WI38 (cell line): ENCODE measurements at regions not wholly inside any gene's neighbourhood (a gene's known extent, or its start where the extent isn't known, plus 50 kb on each side); places are given as distances from the start of the nearest gene placed in this dataset.
"Not testable (repeated sequence)": the region's sequence is repeated elsewhere in the genome, so short reads cannot be mapped to it uniquely, and the experiment has no call there.

Experiments used
- H3K4me3 ChIP-seq: 2 replicates; pipeline ENCODE4 v1.5.1; 2011; ENCODE audit warnings: low read depth, mild to moderate bottlenecking, control low read depth, low read length
- TF ChIP-seq, protein P1 (sequence below): IDR thresholded peaks from 2 replicates; pipeline ENCODE4 v1.5.1; 2012; ENCODE audit warnings: low read depth, mild to moderate bottlenecking, control low read depth, low read length

DNA sequence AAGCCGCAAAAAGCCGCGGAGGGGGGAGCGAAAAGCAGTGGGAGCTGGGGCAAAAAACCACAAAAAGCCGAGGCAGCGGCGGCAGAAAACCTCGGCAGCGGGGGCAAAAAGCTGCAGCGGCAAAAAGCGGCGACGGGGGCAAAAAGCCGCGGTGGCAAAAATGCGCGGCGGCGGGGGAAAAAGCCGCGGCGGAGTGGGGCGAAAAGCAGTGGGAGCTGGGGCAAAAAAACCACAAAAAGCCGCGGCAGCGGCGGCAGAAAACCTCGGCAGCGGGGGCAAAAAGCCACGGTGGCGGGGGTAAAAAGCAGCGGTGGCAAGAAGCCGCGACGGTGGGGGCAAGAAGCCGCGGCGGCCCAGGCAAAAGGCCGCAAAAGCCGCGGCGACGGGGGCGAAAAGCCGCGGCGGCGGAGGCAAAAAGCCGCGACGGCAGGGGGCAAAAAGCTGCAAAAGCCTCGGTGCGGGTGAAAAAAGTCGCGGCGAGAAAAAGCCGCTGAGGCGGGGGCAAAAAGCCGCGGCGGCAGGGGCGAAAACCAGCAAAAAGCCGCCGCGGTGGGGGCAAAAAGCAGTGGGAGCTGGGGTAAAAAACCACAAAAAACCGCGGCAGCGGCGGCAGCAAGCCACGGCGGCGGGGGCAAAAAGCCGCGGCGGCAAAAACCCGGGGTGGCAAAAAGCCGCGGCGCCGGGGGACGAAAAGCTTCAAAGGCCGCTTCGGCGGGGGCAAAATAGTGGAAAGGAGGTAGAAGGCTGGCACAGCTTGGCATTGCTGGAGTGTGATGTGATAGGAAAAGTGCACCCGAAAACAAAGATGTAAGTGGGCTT, 135.9 kb downstream of the ZNF92 start:
- TF ChIP-seq, protein P1, sequence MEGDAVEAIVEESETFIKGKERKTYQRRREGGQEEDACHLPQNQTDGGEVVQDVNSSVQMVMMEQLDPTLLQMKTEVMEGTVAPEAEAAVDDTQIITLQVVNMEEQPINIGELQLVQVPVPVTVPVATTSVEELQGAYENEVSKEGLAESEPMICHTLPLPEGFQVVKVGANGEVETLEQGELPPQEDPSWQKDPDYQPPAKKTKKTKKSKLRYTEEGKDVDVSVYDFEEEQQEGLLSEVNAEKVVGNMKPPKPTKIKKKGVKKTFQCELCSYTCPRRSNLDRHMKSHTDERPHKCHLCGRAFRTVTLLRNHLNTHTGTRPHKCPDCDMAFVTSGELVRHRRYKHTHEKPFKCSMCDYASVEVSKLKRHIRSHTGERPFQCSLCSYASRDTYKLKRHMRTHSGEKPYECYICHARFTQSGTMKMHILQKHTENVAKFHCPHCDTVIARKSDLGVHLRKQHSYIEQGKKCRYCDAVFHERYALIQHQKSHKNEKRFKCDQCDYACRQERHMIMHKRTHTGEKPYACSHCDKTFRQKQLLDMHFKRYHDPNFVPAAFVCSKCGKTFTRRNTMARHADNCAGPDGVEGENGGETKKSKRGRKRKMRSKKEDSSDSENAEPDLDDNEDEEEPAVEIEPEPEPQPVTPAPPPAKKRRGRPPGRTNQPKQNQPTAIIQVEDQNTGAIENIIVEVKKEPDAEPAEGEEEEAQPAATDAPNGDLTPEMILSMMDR: no peak
- H3K4me3 ChIP-seq: peak overlapping the region; percentile 53

GRCh38 chr7:65510187-65510538, 136.5 kb downstream of the ZNF92 start:
- H3K4me3 ChIP-seq: peak overlapping the region; percentile 53

- H3K4me3 ChIP-seq: not testable (repeated sequence)
Observed at GRCh38 chr7:65519751-65520150, 146.1 kb downstream of the ZNF92 start.

- not testable (repeated sequence) for H3K4me3 ChIP-seq
Observed at GRCh38 chr7:65545465-65546161, 172.0 kb downstream of the ZNF92 start.

- H3K4me3 ChIP-seq: not testable (repeated sequence)
Observed at GRCh38 chr7:65549589-65550443, 176.2 kb downstream of the ZNF92 start.

DNA sequence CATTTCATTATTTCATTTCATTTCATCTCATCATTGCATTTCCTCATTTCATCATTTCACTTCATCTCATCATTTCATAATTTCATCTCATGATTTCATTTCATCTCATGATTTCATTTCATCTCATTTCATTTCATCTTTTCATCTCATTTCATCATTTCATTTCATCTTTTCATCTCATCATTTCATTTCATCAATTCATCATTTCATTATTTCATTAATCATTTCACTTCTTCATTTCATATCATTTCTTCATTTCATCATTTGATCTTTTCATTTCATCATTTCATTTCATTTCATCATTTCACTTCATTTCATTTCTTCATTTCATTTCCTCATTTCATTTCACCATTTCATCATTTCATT, 176.8 kb downstream of the ZNF92 start:
- not testable (repeated sequence) for H3K4me3 ChIP-seq

DNA sequence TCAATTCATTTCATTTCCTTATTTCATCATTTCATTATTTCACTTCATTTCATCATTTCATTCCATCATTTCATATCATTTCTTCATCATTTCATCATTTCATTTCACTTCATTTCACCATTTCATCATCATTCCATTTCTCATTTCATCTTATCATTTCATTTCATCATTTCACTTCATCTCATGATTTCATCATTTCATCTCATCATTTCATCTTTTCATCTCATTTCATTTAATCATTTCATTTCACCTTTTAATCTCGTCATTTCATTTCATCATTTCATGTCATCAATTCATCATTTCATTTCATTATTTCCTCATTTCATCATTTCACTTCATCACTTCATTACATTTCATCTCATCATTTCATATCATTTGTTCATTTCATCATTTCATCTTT, 177.4 kb downstream of the ZNF92 start:
- not testable (repeated sequence) for H3K4me3 ChIP-seq

GRCh38 chr7:65554553-65555476, 181.2 kb downstream of the ZNF92 start:
- H3K4me3 ChIP-seq: not testable (repeated sequence)

DNA sequence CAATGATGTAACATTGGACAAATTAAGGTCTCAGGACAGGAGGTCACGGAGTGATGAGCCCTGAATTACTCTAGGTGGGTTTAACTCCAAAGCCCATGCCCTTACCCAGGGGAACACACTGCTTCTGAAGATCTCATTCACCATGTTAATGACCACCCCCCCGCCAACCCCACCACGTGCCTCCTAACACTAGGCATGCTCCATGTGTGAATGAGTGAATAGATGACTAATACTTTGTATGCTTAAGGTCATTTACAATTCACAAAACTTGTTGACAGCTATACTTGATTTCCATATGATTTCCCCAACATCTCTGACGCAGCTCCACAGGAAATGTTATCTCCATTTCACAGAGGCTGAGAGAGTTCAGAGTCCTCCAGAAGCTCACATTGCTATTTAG, 184.9 kb downstream of the ZNF92 start:
- H3K4me3 ChIP-seq: not testable (repeated sequence)

DNA sequence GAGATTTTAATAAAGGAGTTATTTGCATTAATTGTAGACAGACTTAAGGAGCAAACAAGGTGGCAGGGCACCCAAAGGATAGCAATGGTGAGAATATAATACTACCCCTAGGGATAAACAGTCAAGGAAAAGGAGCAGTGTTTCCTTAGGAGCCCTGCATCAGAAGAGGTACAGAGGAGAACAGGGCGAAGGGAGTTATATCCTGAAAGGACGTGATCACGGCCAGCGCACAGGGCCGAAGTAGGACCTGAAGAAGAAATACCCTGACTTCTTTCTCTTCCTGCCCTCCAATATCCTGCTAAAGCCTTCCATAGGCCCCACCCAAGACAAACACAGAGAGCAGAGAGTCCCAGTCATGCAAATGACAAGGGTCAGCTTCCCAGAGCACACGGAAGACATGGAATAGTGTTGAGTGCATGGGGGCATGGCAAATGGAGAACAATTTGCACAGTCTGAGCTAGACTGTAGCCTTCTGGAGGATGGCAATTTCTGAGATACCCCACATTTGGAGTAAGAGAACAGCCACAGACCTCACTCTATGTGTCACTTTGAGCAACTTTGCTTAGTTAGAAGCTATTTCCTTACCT, 188.2 kb downstream of the ZNF92 start:
- not testable (repeated sequence) for H3K4me3 ChIP-seq

GRCh38 chr7:65562522-65562921, 188.9 kb downstream of the ZNF92 start:
- not testable (repeated sequence) for H3K4me3 ChIP-seq

DNA sequence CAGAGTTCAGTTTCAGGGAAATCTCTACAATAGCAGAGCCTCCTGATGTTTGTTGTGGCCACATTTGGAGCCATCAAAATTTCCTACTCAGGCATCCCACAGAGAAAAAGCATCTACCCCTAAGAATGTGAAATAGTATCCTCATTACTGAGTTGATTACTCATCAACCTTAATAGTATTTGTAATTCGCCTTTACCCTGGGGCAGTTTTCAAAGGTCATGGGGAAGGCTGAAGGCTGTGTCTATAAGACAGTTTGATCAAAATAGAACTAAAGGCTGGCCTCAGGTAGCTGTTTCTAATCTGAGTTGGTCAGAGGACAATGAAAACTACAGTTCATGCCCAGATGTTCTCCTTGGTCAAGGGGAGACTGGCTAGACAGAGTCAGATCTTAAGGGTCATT, 189.7 kb downstream of the ZNF92 start:
- H3K4me3 ChIP-seq: not testable (repeated sequence)

DNA sequence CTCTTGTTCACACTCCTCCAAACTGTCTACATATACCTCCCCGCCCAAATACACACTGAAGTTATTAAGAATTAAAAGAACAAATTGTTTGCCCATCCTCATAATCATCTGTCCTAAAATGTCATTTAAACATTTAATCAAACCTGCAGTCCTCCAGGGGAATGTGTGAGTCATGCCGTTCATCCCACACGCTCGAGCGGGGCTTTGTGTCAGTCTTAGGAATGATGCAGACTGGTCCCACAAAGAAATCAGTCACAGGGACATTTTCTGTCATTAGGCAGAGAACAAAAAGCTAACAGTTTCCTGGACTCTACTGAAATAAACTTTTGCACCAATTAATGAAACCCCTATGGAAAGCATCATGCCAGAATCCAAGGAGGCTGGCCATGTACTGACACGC, 194.6 kb downstream of the ZNF92 start:
- not testable (repeated sequence) for H3K4me3 ChIP-seq

GRCh38 chr7:65570990-65571389, 197.3 kb downstream of the ZNF92 start:
- not testable (repeated sequence) for H3K4me3 ChIP-seq

GRCh38 chr7:65572581-65572980, 198.9 kb downstream of the ZNF92 start:
- H3K4me3 ChIP-seq: not testable (repeated sequence)

GRCh38 chr7:65576370-65576769, 202.7 kb downstream of the ZNF92 start:
- not testable (repeated sequence) for H3K4me3 ChIP-seq

DNA sequence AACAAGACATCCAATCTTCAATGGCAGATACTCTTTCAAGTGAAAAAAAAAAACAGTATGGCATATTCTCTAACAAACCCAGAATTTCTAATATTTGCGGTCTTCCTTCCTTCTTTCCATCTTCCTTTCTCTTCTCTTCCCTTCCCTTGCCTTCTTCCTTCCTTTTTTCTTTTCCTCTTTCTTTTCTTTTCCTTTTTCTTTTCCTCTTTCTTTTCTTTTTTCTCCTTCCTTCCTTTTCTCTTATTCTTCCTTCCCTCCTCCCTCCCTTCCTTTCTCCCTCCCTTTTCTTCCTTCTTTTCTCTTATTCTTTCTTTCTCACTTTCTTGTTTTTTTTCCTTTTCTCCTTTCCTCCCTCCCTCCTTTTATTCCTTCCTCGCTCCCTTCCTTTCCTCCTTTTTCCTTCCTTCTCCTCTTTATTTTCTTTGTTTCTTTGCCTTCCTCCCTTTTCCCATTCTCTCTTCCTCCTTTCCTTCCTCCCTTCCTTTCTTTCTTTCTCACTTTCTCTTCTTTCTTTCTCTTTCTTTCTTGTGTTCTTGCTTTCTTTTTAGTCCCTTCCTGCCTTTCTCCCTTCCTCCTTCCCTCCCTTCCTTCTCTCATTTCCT, 209.0 kb downstream of the ZNF92 start:
- not testable (repeated sequence) for H3K4me3 ChIP-seq

- H3K4me3 ChIP-seq: not testable (repeated sequence)
Observed at GRCh38 chr7:65602495-65602894, 228.8 kb downstream of the ZNF92 start.
